HepG2 (cell line): ENCODE measurements at regions not wholly inside any gene's neighbourhood (a gene's known extent, or its start where the extent isn't known, plus 50 kb on each side); places are given as distances from the start of the nearest gene placed in this dataset.

Experiments
- ATAC-seq: fragments of 200-7000 bp; cut with Tn5 transposase; 3 replicates; pipeline ENCODE4 v1.9.1; 2020; ENCODE audit warnings: mild to moderate bottlenecking, moderate library complexity
- BruUV-seq: library from RNA; stranded (reverse); fragments of 400-500 nt; replicated peaks from 2 replicates; lab custom pipeline; 2021; lab: Mats Ljungman, UMichigan
- CTCF ChIA-PET: fragments of 300-600 bp; formaldehyde crosslinking; extraction: SDS; loops from one replicate; lab custom pipeline; 2021; ENCODE audit warnings: low total read pairs, inconsistent platforms, low intra/inter-chr PET ratio; lab: Yijun Ruan, JAX
- POLR2A ChIA-PET: fragments of 350-600 bp; sonication (Branson Sonifier 250); formaldehyde crosslinking; loops from one replicate; lab custom pipeline; 2020; ENCODE audit warnings: antibody characterized with exemption, inconsistent platforms; lab: Yijun Ruan, JAX
- DNase-seq: peaks from one replicate; pipeline ENCODE4 v3.0.0-alpha.2; 2015; ENCODE audit warnings: low spot score
- FAIRE-seq: peaks from 3 replicates; lab custom pipeline; 2011; peaks lifted over from hg19 to GRCh38; lab: Jason Lieb, UNC
- H2AFZ ChIP-seq: one replicate; pipeline ENCODE4 v1.6.1; 2011; ENCODE audit warnings: low read length, inconsistent platforms
- H3K27ac ChIP-seq: fragments of 300-600 bp; 3 replicates; pipeline ENCODE4 v1.8.0; 2011; ENCODE audit warnings: mixed run types, mild to moderate bottlenecking, mixed read lengths, low read length, inconsistent platforms; ENCODE audit not compliant: insufficient read depth; ENCODE audit errors: extremely low read length
- H3K27me3 ChIP-seq, 2 experiments: fragments of 200-600 bp in 1 of 2; 2 replicates in 1 of 2; 3 replicates in 1 of 2; pipeline versions ENCODE4 v1.6.0 to v1.8.0; 2011; ENCODE audit warnings: low read length in 2 of 2, mild to moderate bottlenecking in 2 of 2, moderate library complexity in 2 of 2, inconsistent platforms in 1 of 2; ENCODE audit not compliant: insufficient read depth in 2 of 2, control insufficient read depth in 1 of 2
- H3K36me3 ChIP-seq, 2 experiments: fragments of 200-600 bp in 1 of 2; replicated peaks in 1 of 2; 2 replicates in 1 of 2; 3 replicates in 1 of 2; pipeline versions ENCODE4 v1.5.1 to v1.8.0; 2011; ENCODE audit warnings: low read length in 2 of 2, inconsistent platforms in 1 of 2; ENCODE audit not compliant: insufficient read depth in 2 of 2, control insufficient read depth in 1 of 2
- H3K4me1 ChIP-seq: 2 replicates; pipeline ENCODE4 v1.5.1; 2012; ENCODE audit warnings: low read length, inconsistent platforms; ENCODE audit not compliant: insufficient read depth
- H3K4me2 ChIP-seq: 2 replicates; pipeline ENCODE4 v1.6.0; 2011; ENCODE audit warnings: low read depth, low read length, inconsistent platforms
- H3K4me3 ChIP-seq, 3 experiments: fragments of 200-600 bp in 1 of 3; sonication (generic), shearing (Covaris generic) in 1 of 3; replicated peaks in 1 of 3; 2 replicates each; pipeline ENCODE4 v1.5.1; 2011 to 2016; ENCODE audit warnings: low read length in 3 of 3, inconsistent platforms in 2 of 3, low read depth in 2 of 3, mild to moderate bottlenecking in 2 of 3, control low read depth in 1 of 3, mixed read lengths in 1 of 3; ENCODE audit not compliant: insufficient read depth in 1 of 3
- H3K79me2 ChIP-seq: one replicate; pipeline ENCODE4 v1.6.1; 2011; ENCODE audit warnings: low read length, inconsistent platforms; ENCODE audit not compliant: insufficient read depth
- H3K9ac ChIP-seq: 2 replicates; pipeline ENCODE4 v1.6.0; 2011; ENCODE audit warnings: mild to moderate bottlenecking, low read depth, low read length, inconsistent platforms; ENCODE audit not compliant: insufficient read depth
- H3K9me3 ChIP-seq: 2 replicates; pipeline ENCODE4 v1.5.1; 2012; ENCODE audit warnings: mild to moderate bottlenecking, low read length
- H4K20me1 ChIP-seq: 2 replicates; pipeline ENCODE4 v1.6.0; 2011; ENCODE audit warnings: inconsistent platforms, mild to moderate bottlenecking, low read length, moderate library complexity; ENCODE audit not compliant: insufficient read depth
- ATF7-NPFF ChIP-seq: sonication (generic); formaldehyde crosslinking; IDR thresholded peaks from 2 replicates; pipeline ENCODE4 v1.8.1; 2023; ENCODE audit warnings: mild to moderate bottlenecking, low read depth, missing genetic modification reagents, moderate library complexity
- GLI4 ChIP-seq: sonication (generic); formaldehyde crosslinking; IDR thresholded peaks from 2 replicates; pipeline ENCODE4 v1.5.1; 2020; ENCODE audit warnings: missing genetic modification reagents, mild to moderate bottlenecking, moderate library complexity, borderline replicate concordance
- MZF1 ChIP-seq: sonication (generic); formaldehyde crosslinking; IDR thresholded peaks from 2 replicates; pipeline ENCODE4 v1.8.1; 2023; ENCODE audit warnings: mild to moderate bottlenecking, missing genetic modification reagents, borderline replicate concordance
- NFATC3 ChIP-seq: sonication (generic); formaldehyde crosslinking; IDR thresholded peaks from 2 replicates; pipeline ENCODE4 v1.5.1; 2020; ENCODE audit warnings: mild to moderate bottlenecking, missing genetic modification reagents
- NFIC ChIP-seq: IDR thresholded peaks from 2 replicates; pipeline ENCODE4 v1.6.1; 2012; ENCODE audit warnings: mild to moderate bottlenecking, low read length, inconsistent platforms
- PCBP2 ChIP-seq: fragments of 200-400 bp; formaldehyde crosslinking; optimal IDR thresholded peaks from 2 replicates; pipeline ENCODE3; 2018; ENCODE audit warnings: low read length, low read depth; ENCODE audit not compliant: poor library complexity, severe bottlenecking
- PTBP1 ChIP-seq: fragments of 200-400 bp; formaldehyde crosslinking; IDR thresholded peaks from 2 replicates; pipeline ENCODE4 v1.6.1; 2018; ENCODE audit warnings: low read length, low read depth; ENCODE audit not compliant: poor library complexity, severe bottlenecking
- RARA ChIP-seq: IDR thresholded peaks from 2 replicates; pipeline ENCODE4 v1.6.1; 2016; ENCODE audit warnings: missing genetic modification reagents, missing compliant biosample characterization
- RFXAP ChIP-seq: sonication (generic); formaldehyde crosslinking; IDR thresholded peaks from 2 replicates; pipeline ENCODE4 v1.4.0; 2020; ENCODE audit warnings: missing genetic modification reagents, borderline replicate concordance
- TAF15 ChIP-seq: fragments of 200-400 bp; formaldehyde crosslinking; IDR thresholded peaks from one replicate; pipeline ENCODE4 v1.6.1; 2018; ENCODE audit warnings: mild to moderate bottlenecking, low read depth, low read length; ENCODE audit not compliant: poor library complexity, severe bottlenecking
- ZNF740 ChIP-seq: sonication (generic); formaldehyde crosslinking; IDR thresholded peaks from 2 replicates; pipeline ENCODE4 v1.4.0; 2020; ENCODE audit warnings: missing genetic modification reagents
- WGBS: methylation state at CpG from one replicate; pipeline ENCODE4 v1.1.6; 2017; ENCODE audit warnings: low lambda C conversion rate; 5-methylcytosine and 5-hydroxymethylcytosine counted together
- in situ Hi-C: cut with HindIII; loops from 2 replicates; pipeline ENCODE4 v1.10.0; 2017; ENCODE audit warnings: low pct_unique_long_range_greater_than_20kb; ENCODE audit not compliant: extremely low pct_ligation_motif_present
- intact Hi-C: fragments of 100-400 bp; cut with micrococcal nuclease; formaldehyde crosslinking; loops from one replicate; pipeline ENCODE4 v1.10.0; 2022; ENCODE audit not compliant: unreplicated experiment
- TF ChIP-seq, protein P1 (sequence below): sonication (generic); formaldehyde crosslinking; IDR thresholded peaks from 2 replicates; pipeline ENCODE4 v1.4.0; 2020; ENCODE audit warnings: missing genetic modification reagents

DNA sequence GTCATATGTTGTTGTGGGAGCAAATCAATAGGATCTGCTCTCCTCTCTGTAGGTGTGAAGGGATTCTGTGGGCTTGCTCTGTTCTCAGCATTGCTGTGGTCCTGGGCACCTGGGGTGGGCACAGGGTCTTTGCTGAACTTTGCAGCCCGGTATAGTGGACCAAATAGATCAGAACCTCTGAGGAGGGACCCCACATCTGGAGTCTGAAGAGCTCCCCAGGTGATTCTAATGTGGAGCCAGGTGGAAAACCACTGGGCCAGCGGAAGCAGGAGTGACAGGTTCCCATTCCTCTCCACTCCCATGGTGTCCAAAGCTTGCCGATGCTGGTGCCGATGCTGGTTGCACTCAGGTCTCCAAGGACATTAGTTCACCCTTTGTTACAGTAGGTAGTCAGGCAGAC lies 257.2 kb downstream of the GLRX3 start:
- 27% methylated on average over 2 of the region's 4 CpGs for WGBS
- H3K4me1 ChIP-seq, result no peaks in the 10 kb centered on the region
- in situ Hi-C loops, result no loop called here
- no peak overlapping the region for H3K4me2 ChIP-seq
- no peak for DNase-seq
- no peak for FAIRE-seq
- H4K20me1 ChIP-seq, result no peaks in the 10 kb centered on the region
- no peaks in the 10 kb centered on the region for H3K79me2 ChIP-seq
- no peak overlapping the region for H3K4me3 ChIP-seq
- TF ChIP-seq RARA (CRISPR knock-in tag) (no peak), ATF7-NPFF (CRISPR knock-in tag) (no peak), RFXAP (no peak), GLI4 (no peak), TAF15 (no peak), NFATC3 (CRISPR knock-in tag) (no peak), NFIC (no peak), PTBP1 (no peak), MZF1 (CRISPR knock-in tag) (no peak), PCBP2 (no peak), ZNF740 (CRISPR knock-in tag) (no peak)
- TF ChIP-seq, protein P1, sequence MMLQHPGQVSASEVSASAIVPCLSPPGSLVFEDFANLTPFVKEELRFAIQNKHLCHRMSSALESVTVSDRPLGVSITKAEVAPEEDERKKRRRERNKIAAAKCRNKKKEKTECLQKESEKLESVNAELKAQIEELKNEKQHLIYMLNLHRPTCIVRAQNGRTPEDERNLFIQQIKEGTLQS (CRISPR knock-in tag), result no peak
- TF ChIP-seq, all 625 proteins: peak for 0
- CTCF ChIA-PET, result no interaction called here
- BruUV-seq, result no TSS peak
- intact Hi-C loops, result no loop called here
- H2AFZ ChIP-seq, result no peak overlapping the region
- no peak overlapping the region for H3K27ac ChIP-seq
- H3K36me3 ChIP-seq, result no peaks in the 10 kb centered on the region
- H3K9ac ChIP-seq, result no peak overlapping the region
- no peaks in the 10 kb centered on the region for H3K27me3 ChIP-seq
- H3K9me3 ChIP-seq, result peaks cover 77% of the 10 kb centered on the region
- ATAC-seq, result no peak
- POLR2A ChIA-PET, result no interaction called here
